ENCODE measurements at regions not wholly inside any gene's neighbourhood (a gene's known extent, or its start where the extent isn't known, plus 50 kb on each side); places are given as distances from the start of the nearest gene placed in this dataset.

GRCh38 chr7:18305866-18306265 lies 189.7 kb upstream of the HDAC9 start:
- TF ChIP-seq CTCF (IDR thresholded peaks at IDR 0.05) (no peak), POLR2A (IDR thresholded peaks at IDR 0.05) (no peak)
